ENCODE measurements at regions not wholly inside any gene's neighbourhood (a gene's known extent, or its start where the extent isn't known, plus 50 kb on each side); places are given as distances from the start of the nearest gene placed in this dataset.

DNA sequence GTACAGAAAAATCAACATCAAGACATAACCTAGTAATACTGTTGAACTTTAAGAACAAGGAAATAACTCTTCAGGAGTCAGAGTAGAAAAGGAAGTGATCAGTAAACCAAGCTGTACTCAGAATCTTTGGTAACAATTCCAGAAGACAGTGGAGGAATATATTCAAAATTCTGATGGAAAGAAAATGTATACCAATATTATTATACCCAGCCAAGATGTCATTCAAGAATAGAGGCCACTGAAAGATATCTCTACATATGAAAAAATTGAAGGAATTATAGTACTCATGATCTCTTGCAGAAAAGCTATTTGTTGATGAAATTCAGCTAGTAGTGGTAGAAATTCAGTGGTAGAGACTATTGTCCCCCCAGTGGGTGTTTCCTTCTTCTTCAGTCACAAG is 182.6 kb upstream of the ZMIZ1 start:
- no peak for DNase-seq (ENCODE audit: low spot score)

DNA sequence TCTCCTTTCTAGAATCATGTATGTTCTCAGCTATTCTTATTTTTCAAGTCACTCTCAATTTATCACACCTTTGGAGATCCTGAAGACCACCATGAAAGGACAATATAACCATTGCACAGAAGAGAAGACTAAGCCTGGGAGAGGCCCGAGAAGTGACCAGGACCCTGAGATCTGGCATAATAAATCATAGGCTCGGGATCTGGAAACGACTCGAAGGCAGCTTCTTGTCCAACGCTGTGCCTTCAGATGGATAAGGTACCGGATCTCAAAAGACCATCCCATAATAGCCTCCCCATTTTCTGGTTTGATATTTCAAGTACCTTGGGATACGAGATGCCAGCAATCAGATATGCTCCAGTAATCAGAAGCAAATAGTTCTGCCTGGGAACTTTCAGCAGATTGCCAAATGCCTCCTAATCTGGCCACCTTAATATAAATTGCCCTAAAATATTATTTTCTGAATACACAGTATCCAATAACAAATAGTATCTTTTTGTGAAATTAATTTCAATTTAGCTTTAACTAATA is 179.2 kb upstream of the ZMIZ1 start:
- no peak for DNase-seq (ENCODE audit: low spot score)

DNA sequence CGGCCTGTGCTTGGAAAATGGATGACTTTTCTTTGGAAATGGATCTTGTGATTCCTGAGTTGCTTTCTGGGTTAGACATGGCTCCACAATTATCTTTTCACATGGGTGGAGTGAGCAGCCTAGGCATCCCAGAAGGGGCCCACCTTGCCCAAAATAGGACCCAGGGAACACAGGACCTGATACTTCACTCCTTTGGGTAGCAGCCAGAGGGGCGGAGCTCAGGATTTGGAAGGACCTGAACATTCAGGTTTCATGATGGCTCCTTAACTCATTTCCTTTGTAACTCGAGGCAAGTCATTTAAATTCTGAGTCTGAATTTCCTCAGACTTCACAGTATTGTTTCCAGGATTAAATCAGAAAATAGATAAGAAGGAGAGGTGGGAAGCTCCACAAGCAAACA is 178.3 kb upstream of the ZMIZ1 start:
- no peak for DNase-seq (ENCODE audit: low spot score)

DNA sequence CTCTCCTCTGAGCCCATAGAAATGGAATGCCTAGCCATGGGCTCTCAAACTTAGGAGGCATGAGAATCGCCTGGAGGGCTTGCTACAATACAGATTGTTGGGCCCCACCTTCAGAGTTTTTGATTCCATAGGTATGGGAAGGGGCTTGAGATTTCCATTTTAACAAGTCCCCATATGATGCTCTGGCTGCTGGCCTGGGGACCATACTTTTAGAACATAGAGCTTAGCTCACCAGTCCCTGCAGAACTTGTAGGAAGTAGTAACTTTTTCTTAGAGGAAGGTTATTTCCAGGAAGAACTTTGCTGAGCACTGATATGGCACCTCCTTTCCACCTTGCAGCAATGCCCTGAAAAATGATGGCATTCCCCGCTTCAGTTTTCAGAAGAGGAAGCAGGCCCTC is 177.0 kb upstream of the ZMIZ1 start:
- no peak for DNase-seq (ENCODE audit: low spot score)

DNA sequence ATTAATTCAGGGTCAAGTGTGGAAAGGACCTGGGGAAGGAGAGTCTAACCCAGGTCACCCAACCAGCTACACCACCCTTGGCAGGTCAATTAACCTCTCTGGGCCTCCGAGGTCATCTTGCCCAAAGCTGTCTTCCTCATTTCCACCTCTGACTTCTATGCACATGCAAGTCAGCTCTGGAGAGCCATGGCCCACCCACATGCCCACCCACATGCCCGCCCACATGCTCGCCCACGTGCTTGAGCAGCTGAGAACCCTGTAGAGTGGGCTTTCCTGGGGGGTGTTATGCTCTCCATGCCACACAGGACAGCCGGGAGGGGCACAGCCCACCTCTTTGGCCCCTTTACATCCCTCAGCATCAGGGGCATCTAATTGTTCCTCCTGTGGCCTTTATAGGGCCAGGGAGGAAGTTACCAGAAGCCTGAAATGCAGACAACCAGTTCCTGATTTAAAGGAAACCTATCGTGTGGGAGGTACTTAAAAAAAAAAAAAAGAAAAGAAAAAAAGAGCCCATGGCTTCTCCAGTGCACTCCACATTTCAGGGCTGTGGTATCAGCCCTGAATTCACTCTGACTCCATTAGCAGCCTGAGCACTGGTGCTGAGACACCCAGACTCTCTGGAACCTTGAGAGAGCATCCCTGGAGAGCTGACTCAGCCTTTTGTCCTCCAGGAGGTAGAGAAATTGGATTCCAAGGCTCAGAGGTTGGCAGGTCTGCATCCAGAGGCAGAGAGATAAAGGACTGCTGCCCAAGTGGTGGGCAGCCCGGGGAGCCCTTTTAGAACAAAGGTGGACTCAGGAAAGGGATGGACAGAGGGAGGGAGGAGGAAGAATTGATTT is 176.2 kb upstream of the ZMIZ1 start:
- DNase-seq (ENCODE audit: low spot score), result no peak

DNA sequence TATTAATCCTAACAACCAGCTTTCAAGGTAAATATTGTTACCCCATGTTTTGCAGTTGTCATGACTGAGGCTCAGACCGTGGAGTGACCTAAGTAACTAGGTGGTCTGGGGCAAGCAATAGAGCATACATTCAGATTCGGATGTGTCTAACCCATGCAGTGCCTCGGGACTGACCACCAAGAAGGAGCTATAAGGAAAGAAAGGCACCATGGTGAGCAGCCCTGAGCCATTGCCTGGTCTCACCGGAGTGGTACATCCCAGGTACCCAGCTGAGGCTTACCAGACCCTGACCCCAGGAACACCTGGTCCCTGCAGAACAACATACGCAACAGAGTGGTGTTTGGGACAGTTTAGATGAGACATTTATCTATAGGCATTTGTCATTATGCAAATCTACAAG is 175.5 kb upstream of the ZMIZ1 start:
- no peak for DNase-seq (ENCODE audit: low spot score)

DNA sequence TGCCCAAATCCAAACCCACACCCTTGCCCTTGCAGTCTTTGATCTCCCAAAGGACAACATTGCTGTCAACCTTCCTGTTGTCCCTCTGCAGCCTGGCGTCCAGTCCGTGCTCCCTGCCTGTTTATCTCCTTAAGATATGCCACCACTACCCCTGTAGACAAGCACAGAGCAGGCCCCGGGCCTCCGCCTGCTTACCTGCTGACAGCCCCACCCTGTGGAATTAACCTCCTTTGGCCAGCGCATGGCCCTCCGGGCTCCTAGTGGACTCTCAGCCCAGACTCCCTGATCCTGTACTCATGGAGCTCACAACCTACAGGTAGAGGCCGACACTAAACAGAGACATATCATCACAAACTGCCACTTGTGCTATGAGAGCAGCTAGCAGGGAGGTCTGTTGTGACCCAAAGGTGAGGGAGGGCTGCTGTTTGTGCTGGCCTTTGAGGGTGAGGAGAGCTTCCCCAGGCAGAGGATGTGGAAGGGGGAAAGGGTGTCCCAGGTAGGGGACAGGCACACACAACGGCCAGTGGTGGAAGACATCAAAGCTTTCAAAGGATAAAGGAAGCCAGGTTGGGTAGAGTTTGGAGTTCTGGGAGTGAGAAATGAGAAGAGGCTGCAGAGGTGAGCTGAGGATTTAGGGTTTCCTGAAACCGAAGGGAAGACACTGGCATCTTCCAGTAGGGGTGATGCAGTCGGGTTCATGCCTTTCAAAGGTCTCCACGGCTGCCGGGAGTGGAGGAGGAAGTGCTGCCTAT is 174.5 kb upstream of the ZMIZ1 start:
- no peak for DNase-seq (ENCODE audit: low spot score)

DNA sequence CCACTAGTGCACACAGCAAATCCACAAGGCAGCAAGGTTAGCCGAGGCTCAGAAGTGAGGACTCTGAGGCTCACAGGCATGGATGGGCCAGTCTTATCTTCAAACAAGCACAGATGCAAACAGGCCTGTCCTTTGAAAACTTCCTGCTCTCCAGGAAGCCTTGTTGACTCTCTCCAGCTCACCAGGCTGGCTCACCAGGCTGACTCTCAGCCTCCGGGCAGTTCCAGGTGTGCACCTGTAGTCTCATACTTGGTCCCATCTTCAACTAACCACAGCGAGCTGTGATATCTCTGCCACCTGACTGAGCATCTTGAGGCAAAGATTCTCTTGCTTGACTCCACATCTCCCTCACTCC is 173.9 kb upstream of the ZMIZ1 start:
- no peak for DNase-seq (ENCODE audit: low spot score)

DNA sequence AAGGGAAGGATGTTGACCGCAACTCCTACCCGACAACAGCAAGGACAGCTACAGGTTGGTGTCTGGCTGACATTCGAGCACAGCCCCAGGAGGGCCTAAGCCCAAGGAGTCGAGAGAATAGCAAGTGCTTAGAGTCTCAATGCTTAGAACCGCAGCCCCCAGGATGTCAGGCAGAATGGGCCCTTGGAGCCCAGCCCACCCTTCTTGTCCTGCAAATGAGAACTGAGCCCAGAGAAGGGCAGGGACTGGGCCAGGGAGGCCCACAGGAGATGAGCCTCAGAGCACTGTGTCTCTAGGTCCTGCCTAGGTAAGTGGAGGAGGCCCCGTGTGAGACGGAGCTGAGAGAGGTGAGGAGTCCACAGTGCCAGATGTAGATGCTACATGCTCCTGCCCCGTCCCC is 173.3 kb upstream of the ZMIZ1 start:
- no peak for DNase-seq (ENCODE audit: low spot score)

DNA sequence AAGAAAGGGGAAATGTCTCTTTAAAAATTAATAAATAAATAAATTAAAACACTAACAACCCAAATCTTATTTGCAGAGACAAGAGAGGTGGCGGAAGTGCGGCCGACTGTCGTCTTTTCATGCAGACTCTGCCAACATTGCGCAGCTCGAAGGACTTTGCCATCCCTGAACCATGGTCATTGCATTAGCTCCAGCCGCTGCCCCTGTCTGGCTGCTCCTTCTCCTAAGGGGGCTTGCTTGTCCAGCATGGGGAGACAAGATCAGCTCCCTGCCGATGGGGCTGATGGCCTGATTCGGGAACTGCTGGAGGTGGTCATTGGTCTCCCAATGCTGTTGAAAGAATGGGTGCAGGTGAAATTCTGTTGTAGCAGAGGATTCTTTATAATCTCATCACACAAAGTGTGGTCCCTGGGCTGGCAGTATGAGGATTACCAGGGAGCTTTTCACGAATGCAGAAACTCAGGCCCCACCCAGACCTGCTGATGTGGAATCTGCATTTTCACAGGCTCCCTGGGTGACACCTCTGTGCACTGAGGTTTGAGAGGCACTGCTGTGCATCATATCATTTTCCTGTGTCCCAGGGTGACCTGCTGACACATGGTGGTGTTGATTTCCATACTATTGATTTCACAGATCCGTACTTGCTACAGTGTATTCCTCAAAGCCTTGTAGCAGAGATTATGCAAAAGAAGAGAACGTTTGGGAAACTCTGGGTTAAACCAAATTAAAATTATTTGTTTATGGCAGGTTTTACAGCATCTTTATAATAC is 172.4 kb upstream of the ZMIZ1 start:
- no peak for DNase-seq (ENCODE audit: low spot score)

DNA sequence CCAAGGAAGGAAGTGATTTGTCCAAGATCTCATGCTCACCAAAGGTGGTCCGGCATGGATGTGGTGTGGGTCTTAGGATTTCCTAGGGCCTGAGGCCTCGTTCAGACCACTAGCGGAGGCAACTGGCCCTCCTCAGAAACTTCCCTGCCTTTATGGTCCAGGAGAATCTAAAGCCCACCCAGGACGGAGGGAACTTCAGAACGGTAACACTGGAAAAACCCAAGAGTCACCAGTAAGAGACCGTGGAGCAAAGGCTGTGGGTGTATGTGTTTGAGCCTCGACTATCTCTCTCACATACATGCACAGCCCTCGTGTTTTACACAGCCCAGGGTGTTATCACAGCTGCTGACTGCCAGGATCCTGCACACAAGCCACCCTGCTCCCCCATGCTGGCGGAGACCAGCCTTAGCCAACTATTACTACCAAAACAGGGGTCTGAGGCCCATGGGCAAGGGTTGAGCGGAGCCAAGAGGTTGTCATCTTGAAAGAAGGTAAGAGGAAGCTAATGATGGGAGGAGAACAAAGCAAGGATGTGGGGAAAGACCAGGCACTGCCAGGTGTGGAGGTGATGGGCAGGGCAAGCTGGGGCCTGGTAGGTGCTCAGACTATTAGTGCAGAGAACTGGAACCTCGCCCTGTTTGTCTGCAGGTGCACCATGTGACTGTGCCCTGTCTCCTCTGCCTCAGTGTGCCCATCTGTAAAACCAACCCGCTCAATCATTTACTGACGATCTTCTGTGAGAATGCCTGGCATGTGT is 170.2 kb upstream of the ZMIZ1 start:
- DNase-seq (ENCODE audit: low spot score), result no peak

DNA sequence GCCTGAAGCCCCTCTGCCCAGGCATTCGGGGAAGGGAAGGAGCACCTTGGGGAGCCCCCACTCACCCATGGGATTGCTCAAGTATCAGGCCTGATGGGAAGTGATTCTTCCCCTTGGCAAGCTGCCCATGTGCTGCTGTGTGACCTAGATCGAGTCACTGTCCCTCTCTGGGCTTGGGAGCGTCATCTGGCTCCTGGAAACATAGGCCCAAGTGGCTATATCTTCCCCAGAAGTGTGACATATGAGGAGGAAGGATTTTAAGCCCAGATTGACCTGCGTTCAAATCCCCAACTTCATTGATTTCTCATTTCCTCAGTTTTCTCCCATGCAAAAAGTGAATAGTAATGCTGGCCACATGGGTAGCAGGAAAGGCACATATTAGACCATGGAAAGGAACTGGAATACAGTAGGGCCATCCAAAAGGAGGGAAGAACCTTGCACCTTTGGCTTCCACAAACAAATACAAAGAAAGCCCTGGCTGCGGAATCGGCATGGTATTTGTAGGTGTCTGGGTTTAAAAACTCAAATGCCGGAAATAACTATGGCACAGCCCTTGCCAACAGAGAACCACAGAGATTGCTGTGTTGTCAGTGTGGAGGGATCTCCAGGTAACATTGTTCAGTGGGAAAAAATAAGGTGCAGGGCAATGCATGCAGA is 169.5 kb upstream of the ZMIZ1 start:
- no peak for DNase-seq (ENCODE audit: low spot score)

DNA sequence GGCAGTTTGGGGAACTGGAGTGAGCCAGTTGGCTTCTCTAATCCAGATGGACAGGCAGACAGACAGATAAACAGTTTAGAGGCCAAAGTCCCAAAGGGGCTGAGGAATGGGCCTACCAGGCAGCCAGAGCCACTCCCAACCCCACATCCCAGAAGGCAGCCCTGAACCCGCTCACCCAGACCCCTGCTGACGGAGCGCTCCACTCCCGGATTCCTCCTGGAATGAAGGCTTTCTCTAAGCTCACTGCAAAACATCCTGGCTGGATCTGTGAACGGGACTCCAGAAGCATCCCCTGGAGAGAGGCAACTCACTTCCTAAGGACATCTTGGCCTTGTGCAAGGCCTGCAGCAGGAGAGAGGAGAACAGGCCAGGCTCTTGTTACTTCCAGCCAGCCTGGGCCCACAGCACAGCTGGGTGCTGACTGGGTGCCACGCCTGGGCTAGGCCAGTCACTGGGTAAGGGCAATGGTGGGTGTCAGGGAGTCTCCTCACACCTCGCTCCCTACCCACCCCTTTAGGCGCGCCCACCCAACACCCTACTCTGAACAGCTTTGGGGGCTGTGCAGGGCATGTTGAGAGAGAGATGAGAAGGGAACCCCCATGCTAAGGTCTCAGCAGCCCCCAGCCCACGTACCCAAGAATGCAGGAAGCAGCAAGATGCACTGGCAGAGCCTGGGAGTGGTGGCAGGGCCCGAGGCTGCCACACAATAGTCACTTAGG is 168.6 kb upstream of the ZMIZ1 start:
- DNase-seq (ENCODE audit: low spot score), result no peak

DNA sequence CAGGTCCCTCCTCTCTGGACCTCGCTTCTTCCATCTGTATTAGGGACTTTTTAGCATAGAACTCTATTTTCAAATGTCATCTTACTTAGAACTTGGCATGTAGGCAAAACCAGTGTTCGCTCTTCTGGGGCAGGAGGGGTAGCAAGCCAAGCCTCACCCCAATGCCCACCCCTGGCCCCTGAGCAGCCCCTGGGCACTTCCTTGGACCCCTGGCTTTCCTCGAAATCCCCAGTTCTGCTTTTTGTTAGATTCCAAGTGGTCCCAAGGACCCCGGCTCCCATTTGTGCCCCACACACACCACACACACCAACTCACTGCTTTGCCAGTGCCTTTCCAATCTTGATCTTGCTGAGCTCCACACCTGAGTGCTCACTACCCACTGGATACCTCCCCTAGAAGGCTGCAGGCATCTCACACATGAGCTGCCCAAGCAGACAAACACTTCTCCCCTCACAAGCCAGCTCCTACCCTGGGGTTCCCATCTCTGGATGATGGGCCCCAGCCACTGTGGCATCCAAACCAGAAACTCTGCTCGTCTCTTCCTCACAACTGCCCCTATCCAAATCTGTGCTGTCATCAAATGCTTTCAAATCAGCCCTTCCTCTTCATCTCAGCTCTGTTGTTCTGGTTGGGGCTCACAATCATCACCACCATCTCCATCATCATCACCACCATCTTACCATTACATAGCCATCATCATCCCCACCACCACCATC is 167.9 kb upstream of the ZMIZ1 start:
- DNase-seq (ENCODE audit: low spot score), result no peak

DNA sequence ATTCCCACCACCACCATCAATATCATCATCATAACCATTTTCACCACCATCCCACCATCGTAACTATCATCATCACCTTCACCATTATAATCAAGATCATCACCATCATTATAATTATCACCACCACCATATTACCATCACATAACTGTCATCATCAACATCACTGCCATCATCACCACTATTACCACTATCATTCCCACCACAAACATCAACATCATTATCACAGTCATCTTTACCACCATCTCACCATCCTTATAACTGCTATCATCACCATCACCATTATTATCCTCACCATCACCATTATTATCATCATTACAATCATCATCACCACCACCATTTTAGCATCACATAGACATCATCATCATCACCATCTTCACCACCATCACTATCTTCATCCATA is 167.1 kb upstream of the ZMIZ1 start:
- no peak for DNase-seq (ENCODE audit: low spot score)

DNA sequence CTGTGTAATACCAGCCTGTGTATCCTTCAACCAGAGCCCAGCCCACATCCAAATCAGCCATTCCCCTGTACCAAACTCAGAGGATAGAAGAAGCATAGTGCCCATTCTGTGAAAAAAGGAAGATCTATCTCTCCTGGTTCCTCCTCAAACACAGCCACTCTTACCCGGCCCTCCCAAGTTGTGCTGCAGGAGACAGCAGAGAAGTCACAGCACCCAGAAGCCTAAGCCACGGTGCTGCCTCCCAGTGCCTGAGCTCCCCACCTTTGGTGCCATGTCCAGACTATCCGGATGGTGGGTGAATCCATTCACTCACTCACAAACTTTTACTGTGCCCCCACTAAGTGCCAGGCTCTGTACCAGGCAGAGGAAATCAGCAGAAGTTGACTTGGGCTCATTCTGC is 166.0 kb upstream of the ZMIZ1 start:
- no peak for DNase-seq (ENCODE audit: low spot score)

DNA sequence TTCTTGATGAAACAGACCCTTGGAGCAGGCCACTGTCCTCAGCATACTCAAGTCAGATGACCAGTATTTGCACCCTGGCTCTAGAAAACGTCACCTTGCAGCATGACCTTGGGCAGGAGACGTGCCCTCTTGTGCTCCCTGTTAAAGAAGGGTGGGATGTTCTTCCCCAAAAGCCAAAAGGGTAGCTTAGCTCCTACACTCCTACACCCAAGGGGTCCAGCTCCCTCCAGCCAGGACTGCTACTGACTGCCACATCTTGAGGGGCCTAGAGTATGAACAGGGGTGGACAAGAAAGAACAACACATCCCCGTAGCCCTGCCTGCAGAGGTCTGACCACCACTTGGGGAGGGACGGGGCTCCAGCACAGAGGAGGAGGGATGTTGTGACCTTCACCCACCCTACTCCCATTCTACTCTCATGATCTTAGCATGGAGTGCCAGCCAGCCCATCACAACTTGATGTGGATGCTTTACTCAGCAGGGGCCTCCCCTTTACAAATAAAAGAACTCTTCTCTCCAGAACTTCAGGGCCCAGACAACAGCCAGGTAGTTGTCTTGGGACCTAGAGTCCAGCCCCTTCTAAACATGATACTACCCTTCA is 165.3 kb upstream of the ZMIZ1 start:
- DNase-seq (ENCODE audit: low spot score), result no peak

DNA sequence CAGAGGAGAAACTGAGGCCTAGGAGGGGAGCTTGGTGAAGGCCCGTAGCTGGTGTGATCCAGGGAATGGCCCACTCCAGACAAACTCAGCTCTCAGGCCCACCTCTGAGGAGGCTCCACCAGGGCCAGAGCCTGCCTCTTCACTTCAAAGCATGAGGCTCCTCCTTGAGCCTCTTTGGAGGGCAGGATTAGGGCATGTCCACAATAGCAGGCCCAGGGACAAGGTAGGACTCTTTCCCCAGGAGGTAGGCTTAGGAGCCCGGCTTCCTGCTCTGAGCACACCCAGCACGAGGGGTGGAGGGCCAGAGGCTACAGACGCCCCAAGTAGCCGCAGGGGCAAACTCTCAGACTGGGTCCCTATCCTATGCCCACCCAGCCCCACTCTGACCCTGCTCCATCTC is 164.6 kb upstream of the ZMIZ1 start:
- DNase-seq (ENCODE audit: low spot score), result no peak
